SK-N-SH (cell line): ENCODE measurements at regions not wholly inside any gene's neighbourhood (a gene's known extent, or its start where the extent isn't known, plus 50 kb on each side); places are given as distances from the start of the nearest gene placed in this dataset.

Experiments
- FOSL2 ChIP-seq: IDR thresholded peaks from 2 replicates; pipeline ENCODE4 v1.4.0; 2012; ENCODE audit warnings: low read depth, mild to moderate bottlenecking, moderate library complexity, borderline replicate concordance
- FOXJ3 ChIP-seq: sonication (generic); formaldehyde crosslinking; IDR thresholded peaks from 2 replicates; pipeline ENCODE4 v1.5.1; 2020; ENCODE audit warnings: mild to moderate bottlenecking, missing genetic modification reagents
- GABPA ChIP-seq: IDR thresholded peaks from 2 replicates; pipeline ENCODE4 v1.4.0; 2012; ENCODE audit warnings: low read depth, mild to moderate bottlenecking
- RAD21 ChIP-seq: IDR thresholded peaks from 2 replicates; pipeline ENCODE4 v1.6.1; 2012; ENCODE audit warnings: mild to moderate bottlenecking, low read length
- RCOR1 ChIP-seq: fragments of 150-350 bp; IDR thresholded peaks from 2 replicates; pipeline ENCODE4 v1.6.1; 2017; ENCODE audit warnings: antibody characterized with exemption, low read length
- REST ChIP-seq: IDR thresholded peaks from 2 replicates; pipeline ENCODE4 v1.6.1; 2012; ENCODE audit warnings: mild to moderate bottlenecking, low read depth, low read length, moderate library complexity
- RXRA ChIP-seq: IDR thresholded peaks from 2 replicates; pipeline ENCODE4 v1.4.0; 2012; ENCODE audit warnings: low read depth, mild to moderate bottlenecking, borderline replicate concordance
- ZBTB33 ChIP-seq: IDR thresholded peaks from 2 replicates; pipeline ENCODE4 v1.4.0; 2012; ENCODE audit warnings: low read depth, borderline replicate concordance
- TF ChIP-seq, protein P1 (sequence below): fragments of 200-600 bp; sonication (generic); IDR thresholded peaks from 2 replicates; pipeline ENCODE4 v1.6.1; 2017; ENCODE audit warnings: antibody characterized with exemption, mild to moderate bottlenecking, moderate library complexity
- TF ChIP-seq, protein P2 (sequence below): IDR thresholded peaks from 2 replicates; pipeline ENCODE4 v1.4.0; 2012; ENCODE audit warnings: low read depth

- TF ChIP-seq FOXJ3 (CRISPR knock-in tag) (no peak), REST (no peak), ZBTB33 (no peak), FOSL2 (no peak), GABPA (no peak), RAD21 (no peak), RXRA (no peak), RCOR1 (no peak)
- TF ChIP-seq, protein P1, sequence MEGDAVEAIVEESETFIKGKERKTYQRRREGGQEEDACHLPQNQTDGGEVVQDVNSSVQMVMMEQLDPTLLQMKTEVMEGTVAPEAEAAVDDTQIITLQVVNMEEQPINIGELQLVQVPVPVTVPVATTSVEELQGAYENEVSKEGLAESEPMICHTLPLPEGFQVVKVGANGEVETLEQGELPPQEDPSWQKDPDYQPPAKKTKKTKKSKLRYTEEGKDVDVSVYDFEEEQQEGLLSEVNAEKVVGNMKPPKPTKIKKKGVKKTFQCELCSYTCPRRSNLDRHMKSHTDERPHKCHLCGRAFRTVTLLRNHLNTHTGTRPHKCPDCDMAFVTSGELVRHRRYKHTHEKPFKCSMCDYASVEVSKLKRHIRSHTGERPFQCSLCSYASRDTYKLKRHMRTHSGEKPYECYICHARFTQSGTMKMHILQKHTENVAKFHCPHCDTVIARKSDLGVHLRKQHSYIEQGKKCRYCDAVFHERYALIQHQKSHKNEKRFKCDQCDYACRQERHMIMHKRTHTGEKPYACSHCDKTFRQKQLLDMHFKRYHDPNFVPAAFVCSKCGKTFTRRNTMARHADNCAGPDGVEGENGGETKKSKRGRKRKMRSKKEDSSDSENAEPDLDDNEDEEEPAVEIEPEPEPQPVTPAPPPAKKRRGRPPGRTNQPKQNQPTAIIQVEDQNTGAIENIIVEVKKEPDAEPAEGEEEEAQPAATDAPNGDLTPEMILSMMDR = no peak
- TF ChIP-seq, protein P2, sequence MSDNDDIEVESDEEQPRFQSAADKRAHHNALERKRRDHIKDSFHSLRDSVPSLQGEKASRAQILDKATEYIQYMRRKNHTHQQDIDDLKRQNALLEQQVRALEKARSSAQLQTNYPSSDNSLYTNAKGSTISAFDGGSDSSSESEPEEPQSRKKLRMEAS = no peak
Observed at GRCh38 chr1:199597152-199597551, 430.4 kb upstream of the NR5A2 start.
